Right renal pelvis (tissue), 4 donors: ENCODE measurements at regions not wholly inside any gene's neighbourhood (a gene's known extent, or its start where the extent isn't known, plus 50 kb on each side); places are given as distances from the start of the nearest gene placed in this dataset.

ENCODE experiments used
- DNase-seq, 4 donors: peaks; one replicate each; pipeline ENCODE4 v3.0.0-alpha.2; 2013; ENCODE audit warnings: low read depth in 4 of 4, low spot score in 3 of 4, missing footprints in 1 of 4

- no peak for DNase-seq
Measured at GRCh38 chr2:5984273-5984655, 292.1 kb downstream of the SOX11 start.

DNA sequence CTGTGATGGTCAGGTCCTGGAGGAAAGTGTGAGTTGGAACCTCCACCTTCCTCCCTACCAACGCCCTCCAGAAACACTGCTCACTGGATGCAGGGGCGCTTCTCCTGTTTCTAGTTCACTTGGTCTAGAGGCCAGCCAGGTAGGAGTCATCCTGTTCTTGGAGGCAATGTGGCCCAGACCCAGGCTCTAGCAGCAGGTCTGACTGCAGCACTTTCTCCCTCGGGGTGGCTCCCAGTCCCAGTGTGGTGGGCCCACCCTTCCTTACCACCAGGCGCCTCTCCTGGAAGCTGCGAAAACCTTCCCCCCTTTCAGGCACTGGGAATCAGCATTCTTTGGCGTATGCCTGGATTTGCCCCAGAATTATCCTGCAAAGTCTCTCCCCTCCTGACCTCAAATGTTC, 292.8 kb downstream of the SOX11 start:
- no peak for DNase-seq

DNA sequence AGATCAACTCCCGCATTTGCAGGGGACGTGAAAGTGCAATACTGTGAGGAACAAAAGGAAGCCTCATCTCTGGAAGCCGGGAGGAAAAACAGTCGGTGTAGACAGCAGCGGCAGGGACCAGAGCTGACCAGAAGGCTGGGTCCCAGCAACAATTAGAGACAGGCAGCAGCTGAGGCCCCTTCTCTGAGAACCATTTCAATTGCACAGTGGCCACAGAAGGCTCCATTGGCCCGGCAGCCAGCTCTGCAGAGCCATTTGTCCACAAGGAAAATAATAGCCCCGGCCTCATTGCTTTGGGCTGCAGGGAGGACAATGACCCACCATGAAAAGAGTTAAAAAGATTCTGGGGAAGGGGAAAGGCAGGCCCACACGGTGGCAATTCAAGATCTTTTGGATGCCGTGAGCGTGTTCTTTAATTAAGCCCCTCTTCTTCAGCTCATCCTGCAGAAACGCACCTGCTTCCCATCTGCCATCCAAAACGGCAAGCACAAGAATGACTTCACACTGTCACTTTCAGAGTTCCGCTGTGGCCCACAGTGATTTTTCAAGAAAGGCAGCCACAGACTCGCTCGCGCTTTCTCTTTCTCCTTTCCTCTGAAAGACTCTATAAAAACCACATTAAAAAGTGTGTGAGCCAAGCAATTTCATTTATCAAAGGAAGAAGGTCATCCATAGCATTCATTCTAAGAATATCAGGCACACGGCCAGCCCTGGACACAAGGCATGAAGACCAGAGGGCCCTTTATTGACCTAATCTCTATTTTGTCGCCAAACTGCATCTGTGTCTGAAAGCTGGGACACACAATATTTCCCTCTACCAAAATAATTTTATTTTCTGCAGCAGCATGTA, 293.6 kb downstream of the SOX11 start:
- no peak for DNase-seq

- DNase-seq = no peak
Measured at GRCh38 chr2:5986801-5987787, 294.9 kb downstream of the SOX11 start.

DNA sequence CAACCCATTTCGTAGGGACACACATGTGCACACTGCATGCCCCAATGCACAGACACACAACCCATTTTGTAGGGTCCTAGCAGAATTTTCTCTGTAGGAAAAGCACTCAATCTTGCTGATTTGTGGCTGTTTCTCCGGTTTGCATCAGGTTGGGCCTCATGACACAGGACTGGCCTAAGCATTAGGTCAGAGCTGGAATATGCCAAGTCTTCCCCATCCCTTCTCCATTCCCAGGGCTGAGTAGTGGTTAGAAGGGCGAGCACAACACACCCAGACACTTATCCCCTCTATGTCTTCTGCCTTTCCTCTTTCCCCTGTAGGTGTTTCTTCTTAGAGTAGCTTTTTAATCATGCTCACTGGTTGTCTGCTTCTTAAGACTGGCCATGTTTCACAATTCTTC, 295.9 kb downstream of the SOX11 start:
- DNase-seq = no peak

GRCh38 chr2:5990086-5990485, 297.9 kb downstream of the SOX11 start:
- no peak for DNase-seq

DNA sequence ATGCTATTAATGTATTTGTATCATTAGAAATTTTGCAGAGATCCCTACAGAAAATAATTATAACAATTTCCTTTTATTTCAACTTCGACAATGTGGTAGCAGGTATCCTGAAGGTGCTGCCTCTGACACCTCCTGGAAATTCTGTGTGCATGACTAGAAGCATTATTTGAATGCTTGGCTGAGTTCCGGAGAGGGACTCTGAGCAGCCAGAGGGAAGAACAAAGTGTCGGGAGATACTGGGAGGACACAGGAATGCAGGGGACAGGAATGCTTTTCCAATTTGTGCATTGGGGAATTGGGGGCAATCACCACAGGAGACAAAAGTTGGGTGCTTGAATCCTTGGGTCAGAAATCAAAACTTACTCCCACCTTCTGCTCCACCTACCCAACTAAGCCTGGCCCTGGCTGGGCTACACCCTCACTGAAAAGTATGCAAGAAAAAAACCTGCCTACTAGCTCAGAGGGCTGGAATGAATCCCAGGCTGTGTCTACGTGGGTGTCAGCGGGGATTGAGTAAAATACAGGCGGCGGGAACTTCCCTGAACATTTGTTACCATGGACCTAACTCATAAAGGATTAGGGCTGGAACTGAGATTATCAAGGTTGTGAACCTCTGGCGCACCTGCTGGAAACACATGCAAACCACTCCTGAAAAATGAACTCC, 299.3 kb downstream of the SOX11 start:
- DNase-seq = no peak

- no peak for DNase-seq
Measured at GRCh38 chr2:5995832-5996231, 303.6 kb downstream of the SOX11 start.

DNA sequence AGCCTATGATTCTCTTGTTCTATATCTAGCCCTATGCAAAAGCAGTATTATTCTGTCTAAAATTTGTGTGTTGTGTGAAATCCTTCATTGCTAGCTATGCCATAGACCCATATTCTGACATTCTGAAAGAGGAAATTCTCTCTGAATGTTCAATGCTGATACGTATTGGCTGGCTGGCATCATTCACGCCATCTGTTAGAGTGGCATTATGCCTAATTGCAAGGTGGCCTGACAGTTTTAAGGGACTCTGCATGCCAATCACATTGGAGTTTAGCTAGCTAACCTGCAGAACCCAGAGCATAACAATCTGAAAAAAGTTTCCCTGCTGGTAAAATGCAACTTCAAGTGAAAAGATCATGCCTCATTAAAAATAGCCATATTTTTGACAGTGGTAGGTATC, 316.0 kb downstream of the SOX11 start:
- DNase-seq = no peak

DNA sequence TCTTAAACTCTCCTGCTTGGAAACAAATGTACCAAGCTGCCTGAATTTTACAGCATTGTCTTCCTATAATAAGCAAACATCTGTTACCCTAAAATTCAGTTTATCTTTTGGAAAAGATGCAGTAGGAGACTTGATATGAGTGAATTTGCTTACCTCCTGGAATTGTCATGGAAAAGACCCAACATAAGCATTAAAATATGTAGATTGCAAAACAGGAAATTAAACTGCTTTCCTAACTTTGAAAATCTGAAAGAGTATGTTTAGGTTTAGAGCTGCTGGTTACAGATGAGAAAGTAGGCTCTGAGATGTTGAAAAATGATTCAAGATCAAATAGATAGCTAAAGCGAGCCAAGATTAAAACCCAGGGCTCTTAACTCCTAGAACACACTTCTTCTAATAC, 316.5 kb downstream of the SOX11 start:
- DNase-seq = no peak

DNA sequence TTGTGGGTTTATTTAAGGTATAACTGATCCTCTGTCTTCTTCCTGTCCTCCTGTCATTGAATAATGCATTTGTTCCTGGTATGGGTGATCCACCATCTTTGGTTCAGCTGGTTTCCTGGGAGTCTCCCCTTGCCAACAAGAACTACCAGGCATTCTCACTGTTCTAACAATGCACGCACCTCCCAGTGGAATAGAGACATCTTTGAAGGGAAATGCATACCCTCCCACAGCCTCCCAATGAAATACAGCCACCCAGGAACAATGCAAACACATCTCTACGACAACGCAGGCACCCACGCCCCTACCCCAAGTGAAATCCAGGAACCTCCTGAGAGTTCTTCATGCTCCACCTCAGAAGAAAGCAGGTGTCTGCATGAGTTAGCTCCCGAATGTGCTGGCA, 318.0 kb downstream of the SOX11 start:
- no peak for DNase-seq

DNA sequence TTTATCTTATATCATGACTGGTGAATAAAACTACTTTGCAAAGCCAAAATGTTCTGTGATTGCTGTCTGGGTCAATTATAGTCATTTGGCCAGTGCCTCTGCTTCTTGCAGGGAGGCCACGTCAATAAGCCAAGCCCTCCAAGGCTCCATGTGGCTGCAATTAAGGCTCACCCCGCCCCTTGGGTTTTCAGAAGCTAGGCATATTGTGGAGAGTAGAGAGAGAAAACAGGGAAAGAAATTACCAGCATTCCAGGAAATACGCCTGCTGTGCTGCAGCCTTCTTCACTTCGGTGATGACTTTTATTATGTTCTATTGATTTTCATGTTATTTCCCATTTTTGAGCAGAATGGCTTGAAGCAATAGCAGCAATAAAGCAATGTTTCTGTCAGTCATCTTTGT, 319.7 kb downstream of the SOX11 start:
- no peak for DNase-seq

GRCh38 chr2:6017736-6018286, 325.6 kb downstream of the SOX11 start:
- no peak for DNase-seq

GRCh38 chr2:6024229-6024628, 332.0 kb downstream of the SOX11 start:
- no peak for DNase-seq

DNA sequence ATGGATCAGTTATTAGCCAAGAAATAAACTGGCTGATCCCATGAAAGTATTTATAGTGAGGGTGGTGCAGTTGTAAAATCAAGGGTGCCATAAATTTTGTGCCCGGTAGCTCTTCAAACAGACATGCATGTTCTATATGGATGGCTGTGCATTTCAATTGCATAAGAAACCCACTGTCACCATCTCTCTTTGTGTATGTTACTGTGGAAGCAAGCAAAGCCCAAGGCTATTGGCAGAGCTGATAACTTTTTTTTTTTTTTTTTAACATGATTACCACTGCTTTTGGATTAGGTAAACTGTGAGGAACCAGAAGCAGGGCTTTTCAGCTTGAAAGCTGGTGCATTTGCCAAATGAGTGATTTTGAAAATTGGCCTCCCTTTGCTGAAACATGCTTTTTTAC, 332.6 kb downstream of the SOX11 start:
- no peak for DNase-seq

GRCh38 chr2:6025391-6025790, 333.2 kb downstream of the SOX11 start:
- no peak for DNase-seq

DNA sequence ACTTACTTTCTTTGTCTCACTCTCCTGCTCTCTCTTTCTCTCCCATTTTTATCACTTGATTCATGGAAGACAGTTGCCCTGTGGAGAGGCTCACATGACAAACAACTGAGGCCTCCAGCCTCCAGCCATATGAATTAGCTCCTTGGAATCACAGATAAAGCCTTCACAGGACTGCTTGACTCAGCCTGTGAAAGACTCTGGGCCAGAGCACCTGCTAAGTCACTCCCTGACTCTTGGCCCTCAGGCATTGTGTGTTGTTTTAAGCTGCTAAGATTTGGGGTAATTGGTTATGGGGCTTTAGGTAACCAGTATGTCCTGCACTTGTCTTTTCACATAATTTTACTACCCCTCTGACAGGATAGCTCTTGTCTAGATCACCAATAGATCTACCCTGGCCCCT, 334.9 kb downstream of the SOX11 start:
- DNase-seq = no peak

DNA sequence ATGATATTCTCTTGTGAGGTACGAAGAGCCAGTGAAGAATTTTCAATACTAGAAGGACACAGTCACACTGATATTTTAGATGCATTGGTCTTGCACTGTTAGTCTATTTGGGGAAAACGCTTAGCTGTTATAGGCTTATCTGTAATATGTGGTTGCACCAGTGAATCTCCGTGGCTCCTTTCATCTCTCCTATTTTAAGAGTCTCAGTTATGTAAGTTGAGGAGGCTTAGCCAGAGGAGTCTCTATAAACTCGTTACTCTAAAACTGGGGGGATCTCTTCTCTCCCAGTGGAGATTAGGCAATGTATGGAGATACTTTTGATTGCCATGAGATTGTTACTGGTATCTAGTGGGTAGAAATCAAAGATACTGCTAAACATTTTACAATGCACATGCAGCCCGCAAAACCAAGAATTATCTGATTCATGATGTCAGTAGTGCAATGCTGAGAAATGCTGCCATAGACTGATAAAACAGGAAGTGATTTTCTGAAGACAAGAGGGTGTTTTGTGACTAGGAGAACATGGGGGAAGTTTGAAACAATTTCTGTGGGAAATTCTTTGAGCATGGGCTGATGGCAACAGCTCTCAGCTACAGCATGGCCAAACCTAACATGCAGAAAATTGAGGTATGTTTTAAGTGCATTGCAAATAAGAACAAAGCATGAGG, 339.1 kb downstream of the SOX11 start:
- DNase-seq = no peak

DNA sequence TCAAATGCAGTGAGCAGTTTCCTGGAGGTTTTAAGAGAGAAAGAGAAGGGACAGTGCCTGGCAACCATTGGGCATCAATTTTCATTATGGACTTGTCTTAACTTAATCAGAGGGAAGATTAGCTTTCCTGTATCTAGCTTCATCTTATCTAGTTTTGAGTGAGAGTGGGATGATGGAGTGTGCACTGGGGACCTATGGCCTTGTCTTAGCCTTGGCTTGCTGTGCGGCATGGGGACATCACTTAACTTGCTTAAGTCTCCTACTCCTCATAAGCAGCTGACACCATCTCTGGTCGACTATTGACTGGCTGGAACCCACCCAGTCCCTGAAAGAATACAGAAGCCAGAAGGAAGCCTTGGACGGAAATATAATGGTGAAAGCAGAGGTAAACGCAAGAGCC, 344.0 kb downstream of the SOX11 start:
- no peak for DNase-seq

- DNase-seq = no peak
Measured at GRCh38 chr2:6043238-6043637, 351.1 kb downstream of the SOX11 start.
